GM13977 (cell line): ENCODE measurements at regions not wholly inside any gene's neighbourhood (a gene's known extent, or its start where the extent isn't known, plus 50 kb on each side); places are given as distances from the start of the nearest gene placed in this dataset.

Experiments
- DNase-seq: peaks from one replicate; pipeline ENCODE4 v3.0.0; 2012; ENCODE audit warnings: low spot score
- in situ Hi-C: fragments of 300-500 bp; cut with MboI; formaldehyde crosslinking; loops from one replicate; pipeline ENCODE4 v1.12.0; 2022; ENCODE audit warnings: low sequenced_read_pairs, low pct_unique_long_range_greater_than_20kb, mixed read lengths, inconsistent platforms; ENCODE audit not compliant: unreplicated experiment
- TF ChIP-seq, protein P1 (sequence below): IDR thresholded peaks from 2 replicates; pipeline ENCODE4 v1.5.1; 2012; ENCODE audit warnings: mild to moderate bottlenecking, control low read depth; ENCODE audit not compliant: insufficient read depth; ENCODE audit errors: extremely low read depth, missing control alignments

DNA sequence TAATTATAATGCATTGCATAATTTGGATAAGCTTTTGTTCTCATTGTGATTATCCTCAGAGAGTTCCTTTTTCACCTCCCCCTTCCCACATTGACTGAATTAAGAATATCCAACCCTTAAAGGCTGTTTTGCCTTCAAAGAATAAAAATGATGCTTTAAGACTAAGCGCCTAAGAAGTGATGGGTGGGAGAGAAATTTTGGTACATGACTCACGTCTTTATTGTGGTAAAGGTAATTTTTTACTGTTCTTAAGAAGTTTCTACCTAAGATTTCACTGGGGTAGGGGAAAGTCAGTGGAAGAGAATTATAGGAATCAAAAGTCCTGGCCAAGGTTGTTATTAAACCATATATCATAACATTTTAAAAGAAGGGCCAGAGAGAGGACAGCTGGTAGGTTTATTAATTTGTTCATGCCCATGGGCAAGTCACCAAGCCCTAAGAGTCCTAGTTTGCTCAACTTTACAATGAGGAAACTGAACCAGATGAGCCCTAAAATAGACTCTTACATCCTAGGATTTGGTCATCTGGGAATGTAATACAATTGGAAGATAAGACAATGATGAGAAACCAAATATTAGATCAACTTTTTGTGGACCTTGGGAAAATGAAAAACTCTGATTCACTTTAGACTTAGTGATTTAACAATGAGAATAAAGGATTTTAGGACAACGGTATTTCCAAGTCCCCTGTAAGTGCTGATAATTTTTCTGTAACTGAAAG, 101.1 kb upstream of the RASGRP1 start:
- no peak for DNase-seq
- in situ Hi-C loops = loop anchor here (25.0 kb wide), 1 partner anchor 178 kb away; no protein-coding TSS in a partner anchor
- TF ChIP-seq, protein P1, sequence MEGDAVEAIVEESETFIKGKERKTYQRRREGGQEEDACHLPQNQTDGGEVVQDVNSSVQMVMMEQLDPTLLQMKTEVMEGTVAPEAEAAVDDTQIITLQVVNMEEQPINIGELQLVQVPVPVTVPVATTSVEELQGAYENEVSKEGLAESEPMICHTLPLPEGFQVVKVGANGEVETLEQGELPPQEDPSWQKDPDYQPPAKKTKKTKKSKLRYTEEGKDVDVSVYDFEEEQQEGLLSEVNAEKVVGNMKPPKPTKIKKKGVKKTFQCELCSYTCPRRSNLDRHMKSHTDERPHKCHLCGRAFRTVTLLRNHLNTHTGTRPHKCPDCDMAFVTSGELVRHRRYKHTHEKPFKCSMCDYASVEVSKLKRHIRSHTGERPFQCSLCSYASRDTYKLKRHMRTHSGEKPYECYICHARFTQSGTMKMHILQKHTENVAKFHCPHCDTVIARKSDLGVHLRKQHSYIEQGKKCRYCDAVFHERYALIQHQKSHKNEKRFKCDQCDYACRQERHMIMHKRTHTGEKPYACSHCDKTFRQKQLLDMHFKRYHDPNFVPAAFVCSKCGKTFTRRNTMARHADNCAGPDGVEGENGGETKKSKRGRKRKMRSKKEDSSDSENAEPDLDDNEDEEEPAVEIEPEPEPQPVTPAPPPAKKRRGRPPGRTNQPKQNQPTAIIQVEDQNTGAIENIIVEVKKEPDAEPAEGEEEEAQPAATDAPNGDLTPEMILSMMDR = no peak

DNA sequence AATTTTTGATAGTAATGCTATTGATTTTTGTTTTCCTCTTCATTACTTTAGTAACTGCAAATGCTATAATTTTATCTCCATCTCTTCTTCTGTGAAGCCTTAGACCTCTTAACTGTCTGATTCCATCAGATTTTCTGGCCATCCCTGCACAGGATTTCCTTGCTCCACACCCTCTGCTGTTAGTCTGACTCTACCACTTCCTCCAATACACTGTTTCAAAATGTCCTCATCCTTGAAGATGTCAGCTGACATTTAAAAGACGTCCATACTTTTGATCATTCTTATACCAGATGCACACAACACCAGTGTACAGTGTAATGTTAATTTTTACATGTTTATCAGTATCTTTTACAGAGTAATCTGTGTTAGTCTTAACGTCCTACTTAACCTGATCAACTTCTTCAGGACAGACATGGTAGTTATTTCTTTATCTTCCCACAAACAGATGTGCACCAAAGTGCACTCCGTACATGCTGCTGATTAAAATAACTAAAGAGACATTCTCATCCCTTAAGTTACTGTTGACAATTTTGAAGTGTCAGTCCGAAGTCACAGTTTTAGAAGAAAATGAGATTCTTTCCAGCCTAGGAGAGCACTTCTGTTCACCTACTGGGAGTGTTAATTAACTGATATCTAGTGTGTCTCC, 102.4 kb upstream of the RASGRP1 start:
- TF ChIP-seq, protein P1 = no peak
- no peak for DNase-seq
- in situ Hi-C loops = loop anchor here (25.0 kb wide), 1 partner anchor 180 kb away; no protein-coding TSS in a partner anchor

DNA sequence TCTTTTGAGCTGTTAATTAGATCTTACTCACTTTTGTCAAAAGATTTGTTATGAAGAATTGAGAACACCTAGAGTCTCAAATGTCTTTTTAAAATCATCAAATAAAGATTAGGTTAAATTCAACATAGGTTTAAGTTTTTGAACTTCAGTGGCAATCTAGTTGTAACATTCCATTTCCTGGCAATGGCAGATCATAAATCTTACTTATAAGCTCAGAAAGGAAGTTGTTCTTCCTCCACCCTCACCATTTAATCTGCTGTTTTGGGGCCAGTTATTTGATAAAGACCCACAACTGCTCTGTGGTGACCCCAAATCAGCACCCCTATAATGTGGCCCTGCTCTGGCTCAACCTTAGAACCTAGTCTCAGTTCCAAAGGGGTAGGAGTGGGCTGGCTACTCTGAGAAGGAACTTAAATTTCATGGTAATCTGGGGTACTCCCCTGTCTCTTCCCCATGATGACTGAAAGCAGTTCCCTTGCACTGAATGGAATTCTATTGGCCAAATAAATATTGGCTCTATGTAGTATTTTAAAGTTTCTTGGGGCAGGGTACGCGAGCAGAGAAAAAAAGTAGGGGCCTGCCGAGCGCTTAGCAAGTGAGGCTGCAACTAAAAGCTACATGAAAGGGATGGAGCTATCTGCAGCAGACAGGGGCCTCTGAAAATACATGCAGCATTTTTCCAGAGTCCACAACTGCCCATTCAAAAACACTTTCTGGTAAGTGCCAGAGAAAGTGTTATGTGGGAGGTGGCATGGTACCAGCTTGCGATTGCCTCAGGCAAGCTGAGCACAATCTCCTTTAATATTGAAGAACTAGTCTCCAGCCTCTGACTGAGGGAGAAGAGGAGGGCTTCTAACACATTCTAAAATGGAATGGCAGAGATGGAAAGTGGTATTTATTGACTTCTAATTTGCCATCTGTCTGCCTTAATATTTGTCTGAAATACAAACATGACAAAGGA, 103.6 kb upstream of the RASGRP1 start:
- in situ Hi-C loops = loop anchor here (25.0 kb wide), 1 partner anchor 181 kb away; no protein-coding TSS in a partner anchor
- TF ChIP-seq, protein P1 = no peak
- no peak for DNase-seq

DNA sequence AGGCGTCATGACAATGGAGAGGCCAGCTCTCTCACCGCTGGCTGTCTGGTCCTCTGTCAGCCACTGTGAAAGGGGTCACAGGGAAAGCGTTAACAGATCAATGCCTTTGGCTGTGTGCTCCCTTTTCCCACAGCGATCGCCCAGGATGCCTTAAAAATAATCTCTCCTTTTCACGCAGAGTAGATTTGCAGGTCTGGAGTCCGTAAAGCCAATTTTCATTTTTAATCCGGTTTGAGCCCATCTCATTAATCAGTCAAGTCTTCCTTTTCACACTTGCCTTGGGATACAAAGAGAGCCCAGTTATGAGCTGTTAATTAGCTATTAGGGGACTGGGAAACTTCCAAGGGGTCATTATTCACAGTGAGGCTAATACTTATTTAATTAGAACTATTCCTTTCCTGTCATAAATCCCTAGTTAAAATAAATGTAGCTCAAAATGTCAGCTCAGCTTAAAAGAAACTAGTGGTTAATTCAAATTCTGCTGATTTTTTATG, 104.3 kb upstream of the RASGRP1 start:
- in situ Hi-C loops = loop anchor here (25.0 kb wide), 1 partner anchor 182 kb away; no protein-coding TSS in a partner anchor
- TF ChIP-seq, protein P1 = no peak
- no peak for DNase-seq

DNA sequence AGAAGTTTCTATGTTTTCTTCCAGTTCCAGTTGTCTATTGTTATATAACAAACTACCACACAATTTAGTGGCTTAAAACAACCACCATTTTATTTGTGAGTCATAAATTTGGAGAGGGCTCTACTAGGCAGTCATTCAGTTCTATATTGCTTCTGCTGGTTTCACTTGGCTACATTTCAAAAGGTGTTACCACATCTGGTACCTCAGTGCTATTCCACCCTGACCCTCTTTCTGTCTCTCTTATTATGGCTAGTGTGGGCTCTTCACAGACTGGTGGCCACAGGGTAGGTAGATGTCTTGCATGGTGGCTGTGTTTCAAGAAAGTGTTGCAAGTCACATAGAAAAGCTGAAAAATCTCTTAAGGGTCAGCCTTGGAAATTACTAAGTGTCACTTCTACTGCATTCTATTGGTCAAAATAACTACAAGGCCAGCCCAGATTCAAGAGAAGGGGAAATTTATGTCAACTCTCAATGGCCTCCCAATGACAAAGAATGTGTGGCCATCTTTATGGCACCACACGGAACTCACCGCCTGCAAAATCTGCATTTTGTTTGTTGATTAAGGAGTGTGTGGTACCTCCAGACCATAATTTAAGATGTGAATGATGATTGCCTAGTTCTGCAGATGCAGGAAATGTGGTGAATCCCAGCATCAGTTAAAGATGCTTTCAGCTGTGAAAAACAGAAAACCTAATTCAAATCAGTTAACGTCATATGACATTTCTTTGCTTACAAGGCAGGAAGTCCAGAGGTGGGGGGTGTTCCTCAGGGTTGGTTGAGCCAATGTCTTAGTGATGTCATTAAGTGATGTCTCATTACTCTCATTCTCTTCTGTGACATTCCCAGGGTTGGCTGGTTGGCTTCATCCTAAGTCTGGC, 105.8 kb upstream of the RASGRP1 start:
- in situ Hi-C loops = loop anchor here (25.0 kb wide), 1 partner anchor 183 kb away; no protein-coding TSS in a partner anchor
- no peak for DNase-seq
- TF ChIP-seq, protein P1 = no peak
